AG08395 (cell line): ENCODE measurements at regions not wholly inside any gene's neighbourhood (a gene's known extent, or its start where the extent isn't known, plus 50 kb on each side); places are given as distances from the start of the nearest gene placed in this dataset.
"Not testable (repeated sequence)": the region's sequence is repeated elsewhere in the genome, so short reads cannot be mapped to it uniquely, and the experiment has no call there.

ENCODE experiments used
- DNase-seq: peaks from one replicate; pipeline ENCODE4 v3.0.0; 2012; ENCODE audit warnings: mixed read lengths, low spot score

GRCh38 chr9:102941868-102942267 is 53.3 kb upstream of the CYLC2 start:
- no peak for DNase-seq

- DNase-seq = no peak
Measured at GRCh38 chr9:102922526-102922925, 72.6 kb upstream of the CYLC2 start.

GRCh38 chr9:102911185-102911584 is 83.9 kb upstream of the CYLC2 start:
- no peak for DNase-seq

GRCh38 chr9:102905795-102906194 is 89.3 kb upstream of the CYLC2 start:
- not testable (repeated sequence) for DNase-seq

GRCh38 chr9:102892025-102892424 is 103.1 kb upstream of the CYLC2 start:
- DNase-seq = no peak

- not testable (repeated sequence) for DNase-seq
Measured at GRCh38 chr9:102888747-102889146, 106.4 kb upstream of the CYLC2 start.

- DNase-seq = no peak
Measured at GRCh38 chr9:102875687-102876086, 119.4 kb upstream of the CYLC2 start.

- no peak for DNase-seq
Measured at GRCh38 chr9:102867488-102867887, 127.6 kb upstream of the CYLC2 start.

- DNase-seq = no peak
Measured at GRCh38 chr9:102862478-102862877, 132.7 kb upstream of the CYLC2 start.

- no peak for DNase-seq
Measured at GRCh38 chr9:102855641-102856040, 139.5 kb upstream of the CYLC2 start.

- no peak for DNase-seq
Measured at GRCh38 chr9:102845827-102846371, 149.2 kb upstream of the CYLC2 start.

GRCh38 chr9:102844716-102845115 is 150.4 kb upstream of the CYLC2 start:
- DNase-seq = no peak

GRCh38 chr9:102842423-102842822 is 152.7 kb upstream of the CYLC2 start:
- DNase-seq = no peak

- DNase-seq = no peak
Measured at GRCh38 chr9:102841376-102841775, 153.8 kb upstream of the CYLC2 start.

- no peak for DNase-seq
Measured at GRCh38 chr9:102840335-102840734, 154.8 kb upstream of the CYLC2 start.

- DNase-seq = no peak
Measured at GRCh38 chr9:102832814-102833213, 162.3 kb upstream of the CYLC2 start.

- DNase-seq = no peak
Measured at GRCh38 chr9:102796244-102796643, 198.9 kb upstream of the CYLC2 start.

GRCh38 chr9:102795532-102795931 is 199.6 kb upstream of the CYLC2 start:
- DNase-seq = no peak

GRCh38 chr9:102779356-102779755 is 215.8 kb upstream of the CYLC2 start:
- DNase-seq = no peak

- DNase-seq = no peak
Measured at GRCh38 chr9:102778746-102779145, 216.4 kb upstream of the CYLC2 start.

- no peak for DNase-seq
Measured at GRCh38 chr9:102770704-102771103, 224.4 kb upstream of the CYLC2 start.

- DNase-seq = no peak
Measured at GRCh38 chr9:102769307-102769706, 225.8 kb upstream of the CYLC2 start.

- DNase-seq = no peak
Measured at GRCh38 chr9:102768002-102768401, 227.1 kb upstream of the CYLC2 start.

- no peak for DNase-seq
Measured at GRCh38 chr9:102767076-102767475, 228.1 kb upstream of the CYLC2 start.

- DNase-seq = no peak
Measured at GRCh38 chr9:102740578-102740977, 254.6 kb upstream of the CYLC2 start.
